Lung microvascular endothelial cell (primary cell): ENCODE measurements at regions not wholly inside any gene's neighbourhood (a gene's known extent, or its start where the extent isn't known, plus 50 kb on each side); places are given as distances from the start of the nearest gene placed in this dataset.

Experiments
- DNase-seq, 2 donors: peaks; one replicate each; pipeline versions ENCODE4 v3.0.0 to v3.0.0-alpha.2; 2010; ENCODE audit warnings: low read depth in 2 of 2

- no peak for DNase-seq
Observed at GRCh38 chr14:99073431-99073830, 198.6 kb downstream of the BCL11B start.

GRCh38 chr14:99075061-99075460, 196.9 kb downstream of the BCL11B start:
- DNase-seq = no peak

- DNase-seq = no peak
Observed at GRCh38 chr14:99075771-99076375, 196.1 kb downstream of the BCL11B start.

- no peak for DNase-seq
Observed at GRCh38 chr14:99077076-99077843, 194.7 kb downstream of the BCL11B start.

- DNase-seq = no peak
Observed at GRCh38 chr14:99077844-99078236, 194.2 kb downstream of the BCL11B start.

GRCh38 chr14:99078426-99078825, 193.6 kb downstream of the BCL11B start:
- no peak for DNase-seq

- DNase-seq = no peak
Observed at GRCh38 chr14:99079061-99079727, 192.8 kb downstream of the BCL11B start.

- no peak for DNase-seq
Observed at GRCh38 chr14:99080306-99080705, 191.7 kb downstream of the BCL11B start.

GRCh38 chr14:99081156-99081765, 190.7 kb downstream of the BCL11B start:
- no peak for DNase-seq

- DNase-seq = no peak
Observed at GRCh38 chr14:99081880-99082279, 190.1 kb downstream of the BCL11B start.

GRCh38 chr14:99093532-99094517, 178.2 kb downstream of the BCL11B start:
- DNase-seq = no peak

- DNase-seq = no peak
Observed at GRCh38 chr14:99094901-99095300, 177.1 kb downstream of the BCL11B start.

GRCh38 chr14:99095369-99095768, 176.6 kb downstream of the BCL11B start:
- no peak for DNase-seq

GRCh38 chr14:99098199-99098598, 173.8 kb downstream of the BCL11B start:
- DNase-seq = no peak

- DNase-seq = no peak
Observed at GRCh38 chr14:99099051-99099787, 172.8 kb downstream of the BCL11B start.

- DNase-seq = no peak
Observed at GRCh38 chr14:99100497-99101270, 171.3 kb downstream of the BCL11B start.

- no peak for DNase-seq
Observed at GRCh38 chr14:99101855-99102461, 170.0 kb downstream of the BCL11B start.

GRCh38 chr14:99116741-99117295, 155.2 kb downstream of the BCL11B start:
- no peak for DNase-seq

- DNase-seq = no peak
Observed at GRCh38 chr14:99117671-99118045, 154.3 kb downstream of the BCL11B start.
